Left cardiac atrium (tissue), 4 donors: ENCODE measurements at regions not wholly inside any gene's neighbourhood (a gene's known extent, or its start where the extent isn't known, plus 50 kb on each side); places are given as distances from the start of the nearest gene placed in this dataset.
"Not testable (repeated sequence)": the region's sequence is repeated elsewhere in the genome, so short reads cannot be mapped to it uniquely, and the experiment has no call there.

Experiments used
- ATAC-seq, 2 donors: fragments of 200-7000 bp; cut with Tn5 transposase; one replicate each; pipeline ENCODE4 v1.9.1; 2020; ENCODE audit warnings: mild to moderate bottlenecking in 2 of 2, moderate library complexity in 2 of 2
- DNase-seq: peaks from one replicate; pipeline ENCODE4 v3.0.0-alpha.2; 2020
- intact Hi-C, 2 donors: fragments of 100-400 bp; cut with DNase I; formaldehyde crosslinking; loops; one replicate each; pipeline versions ENCODE4 v1.14.1 to v1.15.1; 2022 to 2023
- donor health status: DM: no; HTN: yes; CAD: no.
- donor health status: DM: no; HTN: yes; CAD: no; lungs with severe emphysema.
- donor health status: DM: yes; HTN: yes; CAD: no.
- donor health status: Dilated cardiomyopathy.

DNA sequence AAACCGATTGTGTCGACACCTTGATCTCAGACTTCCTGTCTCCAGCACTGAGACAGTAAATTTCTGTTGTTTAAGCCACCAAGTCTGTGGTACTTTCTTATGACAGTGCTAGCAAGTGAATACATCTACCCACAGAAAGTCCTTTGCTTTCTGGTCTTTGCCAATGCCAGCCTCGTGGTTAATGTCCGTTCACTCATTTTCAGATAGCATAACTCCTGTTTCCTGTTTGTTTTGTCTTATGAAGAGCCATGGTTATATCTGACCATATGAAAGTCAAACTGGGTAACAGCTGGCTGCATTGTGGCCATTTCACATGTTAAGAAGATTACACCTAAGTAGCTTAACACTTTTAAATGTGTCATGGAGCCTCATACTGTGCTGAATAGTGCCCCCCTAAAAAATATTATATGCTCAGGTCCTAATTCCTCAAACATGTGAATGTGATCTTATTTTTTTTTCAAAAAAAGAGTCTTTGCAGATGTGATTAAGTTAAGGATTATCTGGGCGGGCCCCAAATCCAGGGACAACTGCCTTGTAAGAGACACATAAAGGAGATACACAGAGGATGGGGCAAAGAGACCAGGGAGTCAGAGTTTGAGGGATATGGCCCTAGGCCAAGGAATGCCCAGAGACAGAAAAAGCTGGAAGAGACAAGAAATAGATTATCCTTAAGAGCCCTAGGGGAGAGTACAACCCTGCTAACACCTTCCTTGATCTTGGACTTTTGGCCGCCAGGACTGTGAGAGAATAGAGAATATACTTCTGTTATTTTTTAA, 118.0 kb downstream of the KCNE4 start:
- ATAC-seq, result no peak
- DNase-seq, result no peak
- intact Hi-C loops, result no loop called here

DNA sequence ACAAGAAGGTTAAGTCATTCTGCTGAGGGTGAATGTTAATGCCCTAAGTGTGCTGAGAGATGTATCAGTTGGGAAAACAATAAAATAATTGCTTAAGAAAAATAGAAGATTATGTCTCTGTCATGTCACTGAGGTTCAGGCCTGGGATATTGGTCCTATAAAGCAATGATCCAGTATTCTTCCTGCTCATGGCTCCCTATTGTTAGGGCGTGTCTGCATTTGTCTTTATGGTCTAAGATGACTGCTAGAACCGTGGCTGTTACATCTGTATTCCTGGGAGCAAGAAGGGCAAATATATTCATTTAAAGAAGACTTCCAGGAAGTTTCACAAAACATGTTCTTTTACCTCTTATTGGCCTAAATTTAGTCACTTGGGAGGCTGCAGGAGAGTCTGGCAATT, 125.0 kb downstream of the KCNE4 start:
- no peak for DNase-seq
- ATAC-seq, result no peak
- intact Hi-C loops, result no loop called here

- ATAC-seq (no peak), DNase-seq (no peak)
- intact Hi-C loops, result no loop called here
These were observed 128.5 kb downstream of the KCNE4 start for GRCh38 chr2:223180463-223180862.

DNA sequence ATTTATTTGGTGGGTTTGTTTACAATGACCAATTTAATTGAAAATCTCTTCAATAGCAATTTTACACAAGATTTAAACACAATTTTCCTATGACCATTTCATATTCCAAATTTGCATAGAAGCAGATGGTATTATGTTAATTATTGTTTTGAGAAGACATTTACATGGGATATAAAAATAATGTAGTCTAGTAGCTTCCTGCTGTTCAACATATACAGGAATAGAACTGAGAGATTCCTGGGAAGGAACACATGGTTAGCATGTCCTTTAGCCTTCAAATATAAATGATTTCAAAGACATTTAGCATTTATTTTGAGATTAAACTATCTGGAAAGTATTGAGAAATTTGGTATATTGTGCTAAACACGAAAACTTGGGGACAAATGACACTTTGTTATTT, 129.6 kb downstream of the KCNE4 start:
- ATAC-seq (no peak), DNase-seq (no peak)
- intact Hi-C loops, result no loop called here

DNA sequence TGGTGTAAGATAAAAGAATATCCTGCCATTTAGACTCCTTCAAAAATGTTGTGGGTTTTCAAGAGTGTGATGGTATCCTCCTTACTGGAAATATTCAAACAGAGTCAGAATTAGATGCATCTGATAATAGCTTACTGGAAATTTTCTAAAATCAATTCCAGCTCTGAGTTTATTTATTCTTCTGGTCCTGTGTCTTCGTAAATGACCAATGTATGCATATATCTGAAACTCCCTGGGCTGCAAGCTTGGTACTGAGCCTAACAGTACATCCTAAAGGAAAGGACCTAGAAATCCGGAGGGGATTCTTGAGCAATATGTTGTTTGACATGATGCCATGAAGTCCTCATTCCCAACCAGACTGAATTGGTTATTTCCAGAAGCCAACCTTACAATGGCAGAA, 130.4 kb downstream of the KCNE4 start:
- intact Hi-C loops, result no loop called here
- DNase-seq (no peak), ATAC-seq (no peak)

DNA sequence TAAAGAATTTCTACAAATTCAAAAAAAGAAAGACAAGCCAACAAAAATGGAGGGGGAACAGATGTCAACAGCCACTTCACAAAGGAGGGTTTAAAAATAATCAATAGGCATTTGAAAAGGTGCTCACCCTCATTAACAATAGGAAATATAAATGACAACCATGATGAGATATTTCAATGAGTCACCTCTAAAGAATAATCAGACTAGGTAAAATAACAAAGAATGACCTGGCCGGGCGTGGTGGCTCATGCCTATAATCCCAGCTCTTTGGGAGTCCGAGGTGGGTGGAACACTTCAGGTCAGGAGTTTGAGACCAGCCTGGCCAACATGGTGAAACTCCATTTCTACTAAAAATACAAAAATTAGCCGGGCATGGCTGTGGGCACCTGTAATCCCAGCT, 133.6 kb downstream of the KCNE4 start:
- intact Hi-C loops, result no loop called here
- no peak for ATAC-seq
- DNase-seq, result no peak

DNA sequence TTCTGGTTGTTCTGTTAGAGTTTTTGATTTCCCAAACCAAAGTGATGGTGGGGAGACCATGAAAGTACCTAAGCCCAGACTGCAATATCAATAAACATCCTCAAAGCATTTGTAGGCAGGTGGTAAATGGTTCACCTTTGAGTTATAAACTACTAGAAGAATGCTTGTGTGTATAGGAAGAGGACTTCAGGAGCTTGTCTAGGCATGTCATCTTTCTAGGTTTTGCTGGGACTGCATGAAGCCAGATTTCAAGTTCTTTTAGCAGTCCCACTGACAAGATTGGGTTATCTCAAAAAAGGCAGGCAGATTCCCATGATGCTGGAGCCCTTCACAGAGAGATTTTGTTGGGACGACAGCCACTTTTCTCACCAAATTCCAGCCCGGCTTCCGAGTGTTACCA, 135.3 kb downstream of the KCNE4 start:
- ATAC-seq, result no peak
- intact Hi-C loops, result no loop called here

GRCh38 chr2:223190561-223191206, 138.7 kb downstream of the KCNE4 start:
- not testable (repeated sequence) for DNase-seq, ATAC-seq

More for the DNA sequence above, 135.3 kb downstream of the KCNE4 start:
- DNase-seq, result no peak

GRCh38 chr2:223196331-223196730, 144.3 kb downstream of the KCNE4 start:
- ATAC-seq (no peak), DNase-seq (no peak)
- intact Hi-C loops, result no loop called here

More at GRCh38 chr2:223190561-223191206, 138.7 kb downstream of the KCNE4 start:
- intact Hi-C loops, result not testable (repeated sequence)

GRCh38 chr2:223197046-223197445, 145.1 kb downstream of the KCNE4 start:
- DNase-seq (no peak), ATAC-seq (no peak)
- intact Hi-C loops, result no loop called here

- DNase-seq (no peak), ATAC-seq (no peak)
- intact Hi-C loops, result no loop called here
These were observed 147.8 kb downstream of the KCNE4 start for GRCh38 chr2:223199531-223200515.

GRCh38 chr2:223203971-223204929, 152.3 kb downstream of the KCNE4 start:
- ATAC-seq (no peak), DNase-seq (no peak)
- intact Hi-C loops, result no loop called here

GRCh38 chr2:223210489-223210888, 158.5 kb downstream of the KCNE4 start:
- DNase-seq, result no peak
- intact Hi-C loops, result no loop called here

DNA sequence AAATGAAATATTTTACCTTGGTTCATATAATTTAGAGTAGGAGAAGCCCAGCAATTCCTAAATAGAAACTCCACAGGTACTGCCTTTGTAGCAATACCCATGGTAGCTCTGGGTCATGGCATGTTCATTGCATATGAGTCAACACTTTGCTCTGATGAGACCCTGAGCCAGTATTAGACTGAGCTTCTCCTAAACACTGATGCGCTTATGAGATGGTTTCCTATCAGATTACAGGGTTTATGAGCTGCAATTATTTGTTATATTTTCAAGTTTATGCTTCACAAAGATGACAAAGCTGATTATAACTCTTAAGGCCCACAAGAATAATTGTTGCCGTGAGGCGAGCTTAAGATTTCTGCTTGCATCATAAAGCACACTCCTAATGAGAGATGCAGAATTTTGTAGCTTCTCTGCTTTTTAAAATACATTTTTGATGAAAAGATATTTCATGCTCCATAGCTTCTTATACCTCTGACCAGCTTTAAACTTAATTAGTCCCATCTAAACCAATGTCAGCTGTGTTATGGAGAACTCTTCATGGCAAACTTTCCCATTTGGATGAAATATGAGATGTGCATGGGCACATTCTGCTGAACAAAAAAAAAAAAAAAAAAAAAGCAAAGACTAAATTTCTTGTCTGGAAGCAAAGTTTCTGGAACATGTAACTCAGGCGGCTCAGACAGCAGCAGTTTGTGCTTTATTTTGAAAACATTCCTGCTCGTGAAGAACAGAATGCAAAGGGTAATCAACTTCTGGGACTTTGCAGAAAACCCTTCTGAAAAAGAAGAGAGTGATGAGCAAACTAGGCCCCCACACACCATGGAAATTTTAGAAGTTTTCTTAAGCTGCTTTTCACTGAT, 162.6 kb downstream of the KCNE4 start:
- intact Hi-C loops, result no loop called here
- ATAC-seq (no peak), DNase-seq (no peak)

More at GRCh38 chr2:223210489-223210888, 158.5 kb downstream of the KCNE4 start:
- ATAC-seq, result no peak

DNA sequence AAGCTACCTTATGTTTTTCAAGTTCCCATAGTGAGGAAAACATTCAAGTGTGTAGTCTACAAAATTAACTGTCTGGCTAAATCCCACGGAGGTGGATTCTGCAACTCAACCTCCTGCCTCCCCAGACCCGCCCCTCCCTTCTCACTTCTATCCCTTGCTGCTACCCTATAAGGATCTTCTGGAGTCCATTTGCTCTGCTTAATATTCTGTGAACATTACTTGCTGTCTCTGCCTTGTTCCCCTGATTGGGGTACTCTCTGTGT, 163.2 kb downstream of the KCNE4 start:
- no peak for DNase-seq
- intact Hi-C loops, result no loop called here
- ATAC-seq, result peak in 1 of 2 donors; percentile 80

GRCh38 chr2:223217373-223217772, 165.4 kb downstream of the KCNE4 start:
- no peak for ATAC-seq
- DNase-seq, result no peak
- intact Hi-C loops, result no loop called here

DNA sequence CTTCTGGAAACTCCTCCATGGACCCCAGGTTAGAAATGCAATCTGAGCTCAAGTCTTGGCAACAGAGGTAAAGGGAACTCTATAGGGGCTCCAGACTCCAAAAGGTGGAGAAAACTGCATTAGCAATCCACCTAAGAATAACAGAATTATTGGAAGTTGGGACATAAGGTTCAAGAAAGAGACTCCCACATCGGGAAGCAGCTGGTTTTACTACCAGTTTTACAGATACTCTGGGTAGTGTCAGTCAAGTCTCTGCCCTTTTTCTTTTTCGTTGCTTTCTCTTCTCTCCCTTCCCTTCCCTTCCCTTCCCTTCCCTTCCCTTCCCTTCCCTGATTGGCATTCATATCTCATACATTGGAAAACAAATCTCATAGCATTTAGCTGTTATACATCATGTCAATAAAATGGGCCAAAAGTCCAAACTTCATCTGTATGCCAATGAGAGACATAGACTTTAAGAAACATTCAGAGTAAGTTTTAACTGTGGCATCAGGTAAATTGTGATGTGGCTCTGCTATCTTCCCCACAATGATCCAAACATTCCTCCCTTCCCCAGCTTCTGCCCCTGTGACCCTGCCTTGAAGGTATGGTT, 166.7 kb downstream of the KCNE4 start:
- DNase-seq (no peak), ATAC-seq (no peak)
- intact Hi-C loops, result no loop called here
